ENCODE measurements at regions not wholly inside any gene's neighbourhood (a gene's known extent, or its start where the extent isn't known, plus 50 kb on each side); places are given as distances from the start of the nearest gene placed in this dataset.

GRCh38 chr5:28328681-28329080 lies 1290.3 kb upstream of the CDH9 start (continued):
- TF ChIP-seq ZNF462 (CRISPR knock-in tag; IDR thresholded peaks at IDR 0.05) (no peak), STAT1 (IDR thresholded peaks at IDR 0.05; ENCODE audit: unreplicated experiment) (no peak)

GRCh38 chr5:28324174-28324573 lies 1285.8 kb upstream of the CDH9 start:
- Histone ChIP-seq H3K79me2 (replicated peaks; ENCODE audit: insufficient read depth) (no peaks in the 10 kb centered on the region), H3K9me2 (ENCODE audit: insufficient read depth) (no peaks in the 10 kb centered on the region), H3K36me3 (ENCODE audit: insufficient read depth) (no peaks in the 10 kb centered on the region), H3K4me2 (no peak overlapping the region), H4K20me1 (replicated peaks; ENCODE audit: insufficient read depth) (no peaks in the 10 kb centered on the region), H3F3A (replicated peaks; ENCODE audit: low read depth) (no peaks in the 10 kb centered on the region), H3K27ac (ENCODE audit: low read depth) (no peak overlapping the region), H3K27me3 (ENCODE audit: insufficient read depth) (no peaks in the 10 kb centered on the region), H3K4me1 (ENCODE audit: insufficient read depth) (no peaks in the 10 kb centered on the region), H2AFZ (no peak overlapping the region), H3K4me3 (no peak overlapping the region)
- no peak overlapping the region for H3K4me3 Mint-ChIP-seq
- H3K36me3 Mint-ChIP-seq (ENCODE audit: low read depth) = no peaks in the 10 kb centered on the region
- DNase-seq (ENCODE audit: low spot score) = no peak
- ATAC-seq = no peak
- H3K27me3 Mint-ChIP-seq (ENCODE audit: insufficient read depth, low read depth, poor library complexity) = peaks cover 1% of the 10 kb centered on the region
- no peaks in the 10 kb centered on the region for H3K4me1 Mint-ChIP-seq
- no peaks in the 10 kb centered on the region for H3K9me3 Mint-ChIP-seq
- TF ChIP-seq ZNF114 (CRISPR knock-in tag; IDR thresholded peaks at IDR 0.05) (no peak), JUNB (IDR thresholded peaks at IDR 0.05; ENCODE audit: unreplicated experiment) (no peak), ZNF331 (CRISPR knock-in tag; IDR thresholded peaks at IDR 0.05; ENCODE audit: low read depth) (no peak), STAT1 (IDR thresholded peaks at IDR 0.05; ENCODE audit: unreplicated experiment) (no peak)
- H3K27ac Mint-ChIP-seq = no peak overlapping the region

- H3K4me2 ChIP-seq = no peak overlapping the region
- no peaks in the 10 kb centered on the region for H3F3A ChIP-seq (replicated peaks; ENCODE audit: low read depth)
- no peaks in the 10 kb centered on the region for H3K36me3 ChIP-seq (ENCODE audit: insufficient read depth)
- H3K4me1 Mint-ChIP-seq = no peaks in the 10 kb centered on the region
- H3K4me3 ChIP-seq = no peak overlapping the region
- no peaks in the 10 kb centered on the region for H4K20me1 ChIP-seq (replicated peaks; ENCODE audit: insufficient read depth)
- H3K9me3 Mint-ChIP-seq = no peaks in the 10 kb centered on the region
- DNase-seq (ENCODE audit: low spot score) (no peak), ATAC-seq (no peak)
- H3K4me3 Mint-ChIP-seq = no peak overlapping the region
- no peaks in the 10 kb centered on the region for H3K27me3 Mint-ChIP-seq (ENCODE audit: insufficient read depth, low read depth, poor library complexity)
- no peak overlapping the region for H2AFZ ChIP-seq
- H3K36me3 Mint-ChIP-seq (ENCODE audit: low read depth) = no peaks in the 10 kb centered on the region
- no peaks in the 10 kb centered on the region for H3K9me2 ChIP-seq (ENCODE audit: insufficient read depth)
- no peak overlapping the region for H3K27ac Mint-ChIP-seq
- H3K27ac ChIP-seq (ENCODE audit: low read depth) = no peak overlapping the region
- H3K4me1 ChIP-seq (ENCODE audit: insufficient read depth) = no peaks in the 10 kb centered on the region
- no peaks in the 10 kb centered on the region for H3K27me3 ChIP-seq (ENCODE audit: insufficient read depth)
- H3K79me2 ChIP-seq (replicated peaks; ENCODE audit: insufficient read depth) = no peaks in the 10 kb centered on the region
- TF ChIP-seq ZNF114 (CRISPR knock-in tag; IDR thresholded peaks at IDR 0.05) (no peak), EZH2 (IDR thresholded peaks at IDR 0.05; ENCODE audit: low read depth, unreplicated experiment) (no peak), ZNF331 (CRISPR knock-in tag; IDR thresholded peaks at IDR 0.05; ENCODE audit: low read depth) (no peak), CREB1 (CRISPR knock-in tag; IDR thresholded peaks at IDR 0.05; ENCODE audit: low read depth) (no peak), STAT1 (IDR thresholded peaks at IDR 0.05; ENCODE audit: unreplicated experiment) (no peak), JUNB (IDR thresholded peaks at IDR 0.05; ENCODE audit: unreplicated experiment) (no peak), EZH2phosphoT487 (IDR thresholded peaks at IDR 0.05; ENCODE audit: unreplicated experiment) (no peak), POLR2AphosphoS5 (IDR thresholded peaks at IDR 0.05; ENCODE audit: low read depth) (no peak), ETS1 (IDR thresholded peaks at IDR 0.05) (no peak)
These were observed 1275.6 kb upstream of the CDH9 start for GRCh38 chr5:28313953-28314352.

Measured in GM23338 (cell line).